ENCODE measurements at regions not wholly inside any gene's neighbourhood (a gene's known extent, or its start where the extent isn't known, plus 50 kb on each side); places are given as distances from the start of the nearest gene placed in this dataset.

- TF ChIP-seq REST (IDR thresholded peaks at IDR 0.05; ENCODE audit: insufficient read depth in 1 of 2, low read depth in 2 of 2, low read length in 1 of 2) (no peak), CTCF (IDR thresholded peaks at IDR 0.05) (no peak), SIN3A (IDR thresholded peaks at IDR 0.05; ENCODE audit: borderline replicate concordance, insufficient read depth, low read depth, low read length) (no peak)
Measured at GRCh38 chr3:130835483-130835882, 58.4 kb upstream of the ATP2C1 start.

Data from Panc1 (cell line).